ENCODE measurements at regions not wholly inside any gene's neighbourhood (a gene's known extent, or its start where the extent isn't known, plus 50 kb on each side); places are given as distances from the start of the nearest gene placed in this dataset.

GRCh38 chr6:165831812-165832510, 168.9 kb upstream of the PDE10A start:
- TF ChIP-seq CTCF (IDR thresholded peaks at IDR 0.05; ENCODE audit: poor library complexity) (no peak), EZH2 (IDR thresholded peaks at IDR 0.05; ENCODE audit: borderline replicate concordance) (no peak)

Data from hepatocyte (in vitro differentiated cells).